HepG2 (cell line): ENCODE measurements at regions not wholly inside any gene's neighbourhood (a gene's known extent, or its start where the extent isn't known, plus 50 kb on each side); places are given as distances from the start of the nearest gene placed in this dataset.

Experiments used
- ARNT2 ChIP-seq: sonication (generic); formaldehyde crosslinking; IDR thresholded peaks from 2 replicates; pipeline ENCODE4 v1.8.0; 2022; ENCODE audit warnings: mild to moderate bottlenecking, low read depth, missing genetic modification reagents, moderate library complexity
- CTCF ChIP-seq: sonication (generic); formaldehyde crosslinking; IDR thresholded peaks from 2 replicates; pipeline ENCODE4 v1.5.0; 2020; ENCODE audit warnings: mild to moderate bottlenecking, missing genetic modification reagents, moderate library complexity
- E2F1 ChIP-seq: sonication (generic); formaldehyde crosslinking; IDR thresholded peaks from 2 replicates; pipeline ENCODE4 v1.5.0; 2020; ENCODE audit warnings: missing genetic modification reagents
- HHEX ChIP-seq: IDR thresholded peaks from 2 replicates; pipeline ENCODE4 v1.6.1; 2016; ENCODE audit warnings: control low read depth
- KLF13 ChIP-seq: sonication (generic); formaldehyde crosslinking; IDR thresholded peaks from 2 replicates; pipeline ENCODE4 v1.4.0; 2020; ENCODE audit warnings: mild to moderate bottlenecking, missing genetic modification reagents
- MYC ChIP-seq: sonication (generic); formaldehyde crosslinking; IDR thresholded peaks from 2 replicates; pipeline ENCODE4 v1.9.0; 2021; ENCODE audit warnings: missing genetic modification reagents, borderline replicate concordance
- REST ChIP-seq, 2 experiments: IDR thresholded peaks; 2 replicates each; pipeline ENCODE4 v1.6.1; 2011 to 2012; ENCODE audit warnings: low read length in 2 of 2, borderline replicate concordance in 1 of 2, low read depth in 1 of 2, mild to moderate bottlenecking in 1 of 2, moderate library complexity in 1 of 2
- ZMYM2 ChIP-seq: sonication (generic); formaldehyde crosslinking; IDR thresholded peaks from 2 replicates; pipeline ENCODE4 v1.8.0; 2022; ENCODE audit warnings: mild to moderate bottlenecking, missing genetic modification reagents
- ZNF263 ChIP-seq: sonication (generic); formaldehyde crosslinking; IDR thresholded peaks from 2 replicates; pipeline ENCODE4 v1.4.0; 2020; ENCODE audit warnings: missing genetic modification reagents
- ZNF276 ChIP-seq: sonication (generic); formaldehyde crosslinking; IDR thresholded peaks from 2 replicates; pipeline ENCODE4 v1.4.0; 2020; ENCODE audit warnings: mild to moderate bottlenecking, low read depth, missing genetic modification reagents
- ZNF530 ChIP-seq: sonication (generic); formaldehyde crosslinking; IDR thresholded peaks from 2 replicates; pipeline ENCODE4 v1.5.0; 2020; ENCODE audit warnings: low read depth, mild to moderate bottlenecking, missing genetic modification reagents
- ZNF713 ChIP-seq: sonication (generic); formaldehyde crosslinking; IDR thresholded peaks from 2 replicates; pipeline ENCODE4 v1.4.0; 2020; ENCODE audit warnings: mild to moderate bottlenecking, missing genetic modification reagents

- TF ChIP-seq KLF13 (no peak), E2F1 (CRISPR knock-in tag) (no peak), REST (IDR thresholded peaks at IDR 0.05; ENCODE audit: borderline replicate concordance in 1 of 2, low read depth in 1 of 2, low read length in 2 of 2) (no peak), ZNF276 (no peak), HHEX (CRISPR knock-in tag) (no peak), ARNT2 (CRISPR knock-in tag) (no peak), MYC (CRISPR knock-in tag) (no peak), ZNF713 (CRISPR knock-in tag) (no peak), CTCF (CRISPR knock-in tag) (no peak), ZMYM2 (CRISPR knock-in tag) (no peak), ZNF530 (CRISPR knock-in tag) (no peak), ZNF263 (CRISPR knock-in tag) (no peak)
Measured at GRCh38 chr4:124469981-124470380, 242.6 kb downstream of the ANKRD50 start.
